CD4-positive, CD25-positive, alpha-beta regulatory T cell (primary cell): ENCODE measurements at regions not wholly inside any gene's neighbourhood (a gene's known extent, or its start where the extent isn't known, plus 50 kb on each side); places are given as distances from the start of the nearest gene placed in this dataset.
"Not testable (repeated sequence)": the region's sequence is repeated elsewhere in the genome, so short reads cannot be mapped to it uniquely, and the experiment has no call there.

ENCODE experiments used
- ATAC-seq, 2 donors: fragments of 150-1000 bp; cut with Tn5 transposase; one replicate each; pipeline ENCODE4 v1.10.0; 2021; ENCODE audit warnings: low read depth in 2 of 2, moderate number of reproducible peaks in 2 of 2, moderate library complexity in 1 of 2
- DNase-seq, 3 donors: peaks; one replicate each; pipeline versions ENCODE4 v3.0.0 to v3.0.0-alpha.2; 2012 to 2022; ENCODE audit warnings: mixed read lengths in 1 of 3
- H3K27ac ChIP-seq: one replicate; pipeline ENCODE4 v1.7.0; 2013; ENCODE audit warnings: mild to moderate bottlenecking, low read length; ENCODE audit not compliant: insufficient read depth, poor library complexity, severe bottlenecking
- H3K27me3 ChIP-seq: one replicate; pipeline ENCODE4 v1.7.0; 2013; ENCODE audit warnings: low read length; ENCODE audit not compliant: control insufficient read depth, insufficient read depth
- H3K36me3 ChIP-seq: one replicate; pipeline ENCODE4 v1.7.0; 2013; ENCODE audit warnings: mild to moderate bottlenecking, low read length, moderate library complexity; ENCODE audit not compliant: control insufficient read depth, insufficient read depth
- H3K4me1 ChIP-seq: 2 replicates; pipeline ENCODE4 v1.7.0; 2013; ENCODE audit warnings: mild to moderate bottlenecking, low read length; ENCODE audit not compliant: insufficient read depth, control insufficient read depth, poor library complexity, severe bottlenecking
- H3K4me3 ChIP-seq: one replicate; pipeline ENCODE4 v1.7.0; 2013; ENCODE audit warnings: low read depth, mild to moderate bottlenecking, low read length, moderate library complexity
- H3K9me3 ChIP-seq, 2 experiments: 1 replicate in 1 of 2; 2 replicates in 1 of 2; pipeline ENCODE4 v1.7.0; 2013; ENCODE audit warnings: low read length in 2 of 2, mild to moderate bottlenecking in 1 of 2, moderate library complexity in 1 of 2; ENCODE audit not compliant: control insufficient read depth in 2 of 2
- H3K27ac Mint-ChIP-seq, 3 donors: one replicate each; pipeline ENCODE4 v1.8.0; 2020 to 2022; ENCODE audit warnings: mild to moderate bottlenecking in 3 of 3, mixed read lengths in 3 of 3, moderate library complexity in 2 of 3
- H3K27me3 Mint-ChIP-seq: one replicate; pipeline ENCODE4 v1.8.0; 2022; ENCODE audit warnings: mild to moderate bottlenecking, mixed read lengths
- H3K36me3 Mint-ChIP-seq: one replicate; pipeline ENCODE4 v1.8.0; 2020; ENCODE audit warnings: mixed read lengths
- H3K4me1 Mint-ChIP-seq, 4 donors: one replicate each; pipeline ENCODE4 v1.8.0; 2020 to 2022; ENCODE audit warnings: mixed read lengths in 4 of 4, mild to moderate bottlenecking in 1 of 4
- H3K4me3 Mint-ChIP-seq, 4 donors: one replicate each; pipeline ENCODE4 v1.8.0; 2020 to 2022; ENCODE audit warnings: mild to moderate bottlenecking in 4 of 4, mixed read lengths in 4 of 4, moderate library complexity in 3 of 4
- H3K9me3 Mint-ChIP-seq, 7 donors: one replicate each; pipeline ENCODE4 v1.8.0; 2020 to 2022; ENCODE audit warnings: mixed read lengths in 7 of 7, mild to moderate bottlenecking in 3 of 7, moderate library complexity in 2 of 7

DNA sequence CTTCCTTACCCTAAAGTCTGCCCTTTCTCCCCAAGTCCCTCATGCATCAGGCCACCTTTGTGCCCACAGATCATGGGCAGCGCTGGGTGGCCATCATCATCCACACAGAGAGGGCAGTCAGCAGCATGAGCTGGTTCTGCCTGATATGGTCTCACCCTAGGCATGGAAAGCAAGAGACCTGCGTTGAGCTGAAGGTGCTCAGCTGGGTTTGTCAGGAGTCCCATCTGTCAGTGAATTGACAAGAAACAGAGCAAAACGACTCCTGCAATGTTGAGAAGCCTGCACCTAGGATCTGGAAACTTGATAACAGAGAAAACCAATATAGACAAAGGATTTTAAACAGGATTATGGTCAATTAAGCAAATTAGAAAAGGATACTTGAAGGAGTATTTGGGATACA is 242.7 kb upstream of the PRSS1 start:
- Histone ChIP-seq H3K9me3 (no peaks in the 10 kb centered on the region), H3K4me1 (peaks cover 10% of the 10 kb centered on the region), H3K27me3 (no peaks in the 10 kb centered on the region), H3K27ac (no peak overlapping the region), H3K36me3 (no peaks in the 10 kb centered on the region), H3K4me3 (no peak overlapping the region)
- Mint-ChIP-seq H3K27ac (peak overlapping the region in 1 of 3 donors; percentile 64), H3K27me3 (no peaks in the 10 kb centered on the region), H3K4me1 (peaks cover 0 to 36% (median 12%) of the 10 kb centered on the region in 4 donors), H3K4me3 (no peak overlapping the region), H3K36me3 (peaks cover 7% of the 10 kb centered on the region), H3K9me3 (no peaks in the 10 kb centered on the region)
- no peak for ATAC-seq
- DNase-seq, result no peak

DNA sequence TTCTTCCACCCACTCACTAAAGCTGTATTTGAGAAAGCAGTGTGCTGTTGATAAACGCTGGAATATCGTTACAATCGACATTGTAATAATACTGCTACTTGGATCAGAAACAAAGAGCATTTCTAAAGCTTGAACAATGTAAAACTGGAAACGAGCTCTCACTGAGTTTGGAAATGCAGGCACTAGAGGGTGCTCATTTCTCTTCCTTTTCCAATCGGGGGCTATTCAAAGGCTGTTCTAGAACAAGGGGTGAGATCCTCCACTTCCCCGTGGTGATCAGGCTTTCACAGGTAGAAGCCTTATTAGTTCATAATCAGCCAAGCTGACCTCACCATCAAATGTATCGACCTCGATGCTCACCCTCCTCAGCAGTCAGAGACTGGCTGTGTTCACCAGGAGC is 245.3 kb upstream of the PRSS1 start:
- not testable (repeated sequence) for H3K9me3 Mint-ChIP-seq, H3K27ac ChIP-seq, H3K27ac Mint-ChIP-seq, H3K36me3 ChIP-seq, H3K4me3 ChIP-seq, ATAC-seq, DNase-seq, H3K27me3 ChIP-seq, H3K27me3 Mint-ChIP-seq, H3K9me3 ChIP-seq, H3K36me3 Mint-ChIP-seq, H3K4me3 Mint-ChIP-seq
- H3K4me1 ChIP-seq, result peaks cover 22% of the 10 kb centered on the region
- peaks cover 5 to 46% (median 24%) of the 10 kb centered on the region in 4 donors for H3K4me1 Mint-ChIP-seq

DNA sequence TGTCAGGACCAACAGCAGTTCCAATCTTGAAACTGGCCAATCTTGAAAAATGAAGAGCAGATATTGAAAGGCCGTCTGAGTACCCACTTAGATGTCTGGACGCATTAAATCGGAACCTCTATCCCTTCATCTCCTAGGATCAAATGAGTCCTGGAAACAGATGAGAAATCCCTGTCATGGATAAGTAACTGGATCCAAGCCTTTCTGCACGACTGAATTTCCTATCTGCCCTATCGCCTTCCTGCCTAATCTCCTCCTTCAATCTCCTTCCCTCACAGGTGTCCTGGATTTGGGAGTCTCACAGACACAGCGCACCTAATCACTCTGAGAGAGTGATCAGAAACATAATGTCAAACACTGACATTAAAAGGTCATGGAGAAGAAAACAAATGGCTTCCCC is 245.2 kb upstream of the PRSS58 start:
- Histone ChIP-seq H3K36me3 (no peaks in the 10 kb centered on the region), H3K27ac (no peak overlapping the region), H3K4me1 (peaks cover 14% of the 10 kb centered on the region), H3K27me3 (no peaks in the 10 kb centered on the region), H3K4me3 (no peak overlapping the region), H3K9me3 (no peaks in the 10 kb centered on the region)
- no peak for DNase-seq
- no peak overlapping the region for H3K4me3 Mint-ChIP-seq
- H3K27me3 Mint-ChIP-seq, result no peaks in the 10 kb centered on the region
- H3K9me3 Mint-ChIP-seq, result peaks cover 0 to 1% (median 0%) of the 10 kb centered on the region in 7 donors
- H3K4me1 Mint-ChIP-seq, result peaks cover 5 to 43% (median 24%) of the 10 kb centered on the region in 4 donors
- peaks cover 4% of the 10 kb centered on the region for H3K36me3 Mint-ChIP-seq
- no peak for ATAC-seq
- H3K27ac Mint-ChIP-seq, result peak overlapping the region in 1 of 3 donors; percentile 55

DNA sequence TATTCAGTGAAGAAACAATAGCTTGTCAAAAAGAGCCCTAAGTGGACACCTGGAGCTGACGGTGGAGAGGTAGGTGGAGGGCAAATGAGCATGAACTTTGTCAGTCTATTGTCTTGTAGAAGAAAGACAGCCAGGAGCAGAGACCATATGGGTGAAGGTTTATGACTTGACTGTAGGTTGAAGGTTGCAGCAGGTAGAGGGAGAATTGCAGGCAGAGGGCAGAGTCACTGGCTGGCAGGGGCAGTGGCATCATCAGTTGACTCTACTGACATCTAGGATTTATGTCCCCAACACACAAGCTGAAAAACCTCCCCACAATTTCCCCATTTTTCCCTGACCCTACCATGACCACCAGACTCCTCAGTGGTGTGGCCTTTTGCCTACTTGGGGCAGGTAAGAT is 243.6 kb upstream of the PRSS58 start:
- Mint-ChIP-seq H3K9me3 (peaks cover 0 to 1% (median 0%) of the 10 kb centered on the region in 7 donors), H3K36me3 (peaks cover 4% of the 10 kb centered on the region), H3K4me3 (no peak overlapping the region), H3K27me3 (peaks cover 4% of the 10 kb centered on the region), H3K4me1 (peaks cover 5 to 48% (median 29%) of the 10 kb centered on the region in 4 donors), H3K27ac (peak overlapping the region; percentile 79 to 85 (median 82))
- no peaks in the 10 kb centered on the region for H3K27me3 ChIP-seq
- no peaks in the 10 kb centered on the region for H3K9me3 ChIP-seq
- no peak overlapping the region for H3K4me3 ChIP-seq
- no peak overlapping the region for H3K27ac ChIP-seq
- peaks cover 19% of the 10 kb centered on the region for H3K4me1 ChIP-seq
- no peak for ATAC-seq
- H3K36me3 ChIP-seq, result no peaks in the 10 kb centered on the region
- no peak for DNase-seq

DNA sequence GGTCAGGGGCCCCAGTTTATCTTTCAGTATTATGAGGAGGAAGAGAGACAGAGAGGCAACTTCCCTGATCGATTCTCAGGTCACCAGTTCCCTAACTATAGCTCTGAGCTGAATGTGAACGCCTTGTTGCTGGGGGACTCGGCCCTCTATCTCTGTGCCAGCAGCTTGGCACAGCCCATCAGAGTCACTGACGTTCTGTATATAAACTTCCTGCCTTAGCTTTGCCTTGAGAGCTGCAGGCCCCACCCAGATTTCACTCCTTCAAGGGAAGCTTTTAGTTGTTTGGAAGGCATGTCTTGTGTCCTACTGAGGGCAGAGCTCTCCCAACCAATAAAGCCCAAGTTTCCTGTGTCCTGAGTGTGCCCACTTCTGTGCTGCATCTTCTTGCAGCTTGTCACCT is 242.5 kb upstream of the PRSS58 start:
- Histone ChIP-seq H3K27me3 (no peaks in the 10 kb centered on the region), H3K27ac (peak overlapping the region; percentile 65), H3K9me3 (no peaks in the 10 kb centered on the region), H3K4me1 (peaks cover 21% of the 10 kb centered on the region), H3K4me3 (no peak overlapping the region), H3K36me3 (no peaks in the 10 kb centered on the region)
- DNase-seq (peak in 2 of 3 donors; percentile 38 to 73), ATAC-seq (peak; percentile 80 to 85)
- Mint-ChIP-seq H3K4me3 (peak overlapping the region; percentile 45 to 84 (median 82)), H3K27me3 (peaks cover 4% of the 10 kb centered on the region), H3K36me3 (peaks cover 4% of the 10 kb centered on the region), H3K27ac (peak overlapping the region; percentile 97 to 99 (median 98)), H3K4me1 (peaks cover 5 to 49% (median 31%) of the 10 kb centered on the region in 4 donors), H3K9me3 (peaks cover 0 to 1% (median 0%) of the 10 kb centered on the region in 7 donors)

DNA sequence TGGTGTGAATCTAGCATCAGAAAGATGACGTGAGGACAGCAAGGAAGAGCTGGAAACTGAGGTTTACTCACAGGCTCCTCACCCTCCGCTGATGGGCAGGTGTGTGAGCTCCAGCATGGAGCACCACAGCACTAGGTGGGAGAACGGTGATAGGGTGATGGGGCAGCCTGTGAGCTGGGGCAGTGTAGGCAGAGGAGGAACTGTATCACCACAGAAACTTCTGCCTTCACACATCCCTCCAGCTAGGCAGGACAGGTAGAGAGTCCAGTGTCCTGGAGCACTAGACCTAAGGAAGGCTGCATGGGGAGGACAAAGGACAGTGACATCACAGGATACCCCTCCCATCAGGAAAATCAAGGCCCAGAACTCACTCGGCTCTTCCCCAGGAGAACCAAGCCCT is 241.8 kb upstream of the PRSS58 start:
- Histone ChIP-seq H3K4me3 (peak overlapping the region; percentile 30), H3K27ac (peak overlapping the region; percentile 65), H3K36me3 (no peaks in the 10 kb centered on the region), H3K27me3 (no peaks in the 10 kb centered on the region), H3K4me1 (peaks cover 21% of the 10 kb centered on the region), H3K9me3 (no peaks in the 10 kb centered on the region)
- Mint-ChIP-seq H3K36me3 (peaks cover 4% of the 10 kb centered on the region), H3K27ac (peak overlapping the region; percentile 97 to 99 (median 98)), H3K4me3 (peak overlapping the region; percentile 4 to 84 (median 64)), H3K27me3 (peaks cover 4% of the 10 kb centered on the region), H3K4me1 (peaks cover 5 to 49% (median 31%) of the 10 kb centered on the region in 4 donors), H3K9me3 (peaks cover 0 to 1% (median 0%) of the 10 kb centered on the region in 7 donors)
- DNase-seq (no peak), ATAC-seq (peak in 1 of 2 donors; percentile 25)

DNA sequence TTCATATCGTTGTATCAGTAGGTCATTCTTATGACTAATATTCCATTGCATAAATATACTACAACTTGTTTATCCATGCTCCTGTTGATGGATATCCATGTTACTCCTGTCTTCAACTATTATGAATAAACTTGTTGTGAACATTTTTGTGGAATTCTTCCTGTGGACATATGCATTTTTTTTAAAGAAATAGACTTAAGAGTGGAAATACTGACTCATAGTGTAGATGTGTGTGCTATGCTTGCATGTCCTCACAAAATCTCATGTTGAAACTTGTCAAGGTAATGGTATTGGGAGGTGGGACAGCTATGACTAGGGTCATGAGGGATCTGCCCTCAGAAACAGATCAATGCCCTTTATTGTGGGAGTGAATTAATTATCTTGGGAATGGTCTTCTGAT is 240.5 kb upstream of the PRSS58 start:
- peak overlapping the region; percentile 32 for H3K4me3 ChIP-seq
- peaks cover 0 to 1% (median 0%) of the 10 kb centered on the region in 7 donors for H3K9me3 Mint-ChIP-seq
- H3K27ac Mint-ChIP-seq, result peak overlapping the region in 1 of 3 donors; percentile 98
- H3K4me1 Mint-ChIP-seq, result peaks cover 5 to 49% (median 31%) of the 10 kb centered on the region in 4 donors
- no peaks in the 10 kb centered on the region for H3K36me3 ChIP-seq
- H3K9me3 ChIP-seq, result no peaks in the 10 kb centered on the region
- no peak overlapping the region for H3K27ac ChIP-seq
- H3K4me3 Mint-ChIP-seq, result peak overlapping the region in 2 of 4 donors; percentile 39 to 82
- no peaks in the 10 kb centered on the region for H3K27me3 ChIP-seq
- peaks cover 21% of the 10 kb centered on the region for H3K4me1 ChIP-seq
- H3K36me3 Mint-ChIP-seq, result peaks cover 4% of the 10 kb centered on the region
- peaks cover 4% of the 10 kb centered on the region for H3K27me3 Mint-ChIP-seq
- DNase-seq, result no peak
- ATAC-seq, result no peak

DNA sequence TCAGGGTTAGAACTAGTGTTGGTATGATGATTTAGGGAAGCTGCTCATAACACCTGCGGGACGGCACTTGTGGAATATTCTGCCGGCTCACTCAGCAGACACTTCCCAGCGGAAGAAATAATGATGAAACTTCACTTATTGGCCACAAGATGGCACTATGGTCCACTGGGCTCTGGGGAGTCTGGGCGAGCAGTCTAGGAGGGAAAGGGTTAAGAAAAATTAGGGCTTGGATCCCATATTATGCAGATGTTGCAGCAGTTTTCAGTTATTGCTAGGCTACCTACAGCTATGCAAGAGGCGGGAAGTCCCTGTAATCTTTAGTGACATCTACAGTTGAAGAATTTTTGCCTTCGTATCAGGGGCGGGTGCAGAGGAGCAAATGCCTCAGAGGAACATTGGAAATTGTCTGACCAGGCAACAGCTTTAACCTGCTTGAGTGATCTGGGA is 238.7 kb upstream of the PRSS58 start:
- peaks cover 10% of the 10 kb centered on the region for H3K36me3 Mint-ChIP-seq
- DNase-seq (peak in 2 of 3 donors; percentile 32 to 52), ATAC-seq (peak in 1 of 2 donors; percentile 19)
- no peaks in the 10 kb centered on the region for H3K9me3 ChIP-seq
- H3K27ac ChIP-seq, result peak overlapping the region; percentile 51
- peak overlapping the region in 3 of 4 donors; percentile 8 to 83 (median 59) for H3K4me3 Mint-ChIP-seq
- H3K27me3 ChIP-seq, result no peaks in the 10 kb centered on the region
- peaks cover 21% of the 10 kb centered on the region for H3K4me1 ChIP-seq
- peak overlapping the region; percentile 55 for H3K4me3 ChIP-seq
- peaks cover 0 to 1% (median 0%) of the 10 kb centered on the region in 7 donors for H3K9me3 Mint-ChIP-seq
- peak overlapping the region in 2 of 3 donors; percentile 41 to 75 for H3K27ac Mint-ChIP-seq
- no peaks in the 10 kb centered on the region for H3K36me3 ChIP-seq
- H3K4me1 Mint-ChIP-seq, result peaks cover 5 to 48% (median 24%) of the 10 kb centered on the region in 4 donors
- peaks cover 9% of the 10 kb centered on the region for H3K27me3 Mint-ChIP-seq
